ENCODE measurements at regions not wholly inside any gene's neighbourhood (a gene's known extent, or its start where the extent isn't known, plus 50 kb on each side); places are given as distances from the start of the nearest gene placed in this dataset.
"Not testable (repeated sequence)": the region's sequence is repeated elsewhere in the genome, so short reads cannot be mapped to it uniquely, and the experiment has no call there.

- DNase-seq: no peak
Observed at GRCh38 chr2:58347810-58348209, 106.7 kb upstream of the FANCL start.

- DNase-seq: no peak
Observed at GRCh38 chr2:58341047-58341446, 99.9 kb upstream of the FANCL start.

- DNase-seq: no peak
Observed at GRCh38 chr2:58339548-58340243, 98.6 kb upstream of the FANCL start.

GRCh38 chr2:58336416-58336815 is 95.3 kb upstream of the FANCL start:
- DNase-seq: no peak

GRCh38 chr2:58334414-58334813 is 93.3 kb upstream of the FANCL start:
- no peak for DNase-seq

- DNase-seq: not testable (repeated sequence)
Observed at GRCh38 chr2:58325296-58325895, 84.3 kb upstream of the FANCL start.

- DNase-seq: no peak
Observed at GRCh38 chr2:58319481-58319880, 78.4 kb upstream of the FANCL start.

GRCh38 chr2:58318949-58319348 is 77.8 kb upstream of the FANCL start:
- not testable (repeated sequence) for DNase-seq

- no peak for DNase-seq
Observed at GRCh38 chr2:58313926-58314325, 72.8 kb upstream of the FANCL start.

- DNase-seq: no peak
Observed at GRCh38 chr2:58308435-58308834, 67.3 kb upstream of the FANCL start.

- no peak for DNase-seq
Observed at GRCh38 chr2:58304843-58305242, 63.7 kb upstream of the FANCL start.

- no peak for DNase-seq
Observed at GRCh38 chr2:58299123-58299522, 58.0 kb upstream of the FANCL start.

- DNase-seq: no peak
Observed at GRCh38 chr2:58293056-58293455, 51.9 kb upstream of the FANCL start.

- no peak for DNase-seq
Observed at GRCh38 chr2:58291726-58292438, 50.8 kb upstream of the FANCL start.
